Stimulated activated CD4-positive, alpha-beta T cell treated with anti-CD3 and anti-CD28 coated beads, Interleukin-4, amount 100 ng/mL, for 48 hours (primary cell): ENCODE measurements at regions not wholly inside any gene's neighbourhood (a gene's known extent, or its start where the extent isn't known, plus 50 kb on each side); places are given as distances from the start of the nearest gene placed in this dataset.
"Not testable (repeated sequence)": the region's sequence is repeated elsewhere in the genome, so short reads cannot be mapped to it uniquely, and the experiment has no call there.

Source experiments
- DNase-seq, 2 donors: peaks; one replicate each; pipeline ENCODE4 v3.0.0-alpha.2; 2020; ENCODE audit warnings: low read depth in 2 of 2

GRCh38 chr10:28186887-28187578, 115.8 kb downstream of the MPP7 start:
- no peak for DNase-seq

DNA sequence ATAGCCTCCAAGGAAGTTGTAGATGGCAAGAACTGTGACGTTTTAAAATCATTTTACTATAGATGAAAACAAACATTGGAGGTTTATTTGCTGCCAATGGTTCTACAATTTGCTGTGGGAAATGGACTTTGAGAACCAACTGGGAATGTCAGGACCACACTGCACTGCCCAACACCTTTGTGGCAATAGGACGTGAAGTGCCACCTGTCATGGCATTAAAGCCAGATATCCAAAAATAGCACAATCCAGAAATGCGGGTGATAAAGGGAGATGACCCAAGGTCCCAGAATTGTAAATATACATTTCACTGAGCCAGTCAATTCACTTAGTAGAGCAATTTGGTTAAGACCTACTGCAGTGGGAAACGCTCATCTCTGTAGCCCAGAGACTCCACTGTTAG, 116.4 kb downstream of the MPP7 start:
- DNase-seq: no peak

DNA sequence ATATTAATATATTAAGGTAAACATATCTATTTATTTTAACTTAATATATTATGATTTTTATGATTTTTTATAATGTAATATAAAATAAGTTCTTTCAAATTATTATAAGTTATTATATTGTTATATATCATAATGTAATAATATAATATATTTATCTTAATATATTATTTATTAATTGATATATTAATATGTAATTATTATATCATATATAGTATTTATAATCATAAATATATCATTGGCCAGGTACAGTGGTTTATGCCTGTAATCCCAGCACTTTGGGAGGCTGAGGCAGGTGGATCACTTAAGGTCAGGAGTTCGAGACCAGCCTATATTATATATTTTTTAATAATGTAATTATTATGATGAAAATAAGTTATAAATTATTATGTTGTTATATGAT, 118.1 kb downstream of the MPP7 start:
- DNase-seq: no peak

- DNase-seq: no peak
Observed at GRCh38 chr10:28181478-28182096, 121.3 kb downstream of the MPP7 start.

GRCh38 chr10:28180654-28181053, 122.2 kb downstream of the MPP7 start:
- DNase-seq: no peak

GRCh38 chr10:28179743-28180099, 123.1 kb downstream of the MPP7 start:
- no peak for DNase-seq

GRCh38 chr10:28179006-28179742, 123.7 kb downstream of the MPP7 start:
- peak in 1 of 2 donors; percentile 7 for DNase-seq

GRCh38 chr10:28177944-28178637, 124.8 kb downstream of the MPP7 start:
- DNase-seq: no peak

DNA sequence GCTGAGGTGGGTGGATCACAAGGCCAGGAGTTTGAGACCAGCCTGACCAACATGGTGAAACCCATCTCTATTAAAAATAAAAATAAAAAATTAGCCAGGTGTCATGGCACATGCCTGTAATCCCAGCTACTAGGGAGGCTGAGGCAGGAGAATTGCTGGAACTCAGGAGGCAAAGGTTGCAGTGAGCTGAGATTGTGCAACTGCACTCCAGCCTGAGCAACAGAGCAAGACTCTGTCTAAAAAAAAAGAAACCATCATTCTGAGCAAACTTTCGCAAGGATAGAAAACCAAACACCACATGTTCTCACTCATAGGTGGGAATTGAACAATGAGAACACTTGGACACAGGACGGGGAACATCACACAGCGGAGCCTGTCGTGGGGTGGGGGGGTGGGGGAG, 126.4 kb downstream of the MPP7 start:
- DNase-seq: not testable (repeated sequence)

- DNase-seq: no peak
Observed at GRCh38 chr10:28172223-28172610, 130.6 kb downstream of the MPP7 start.

DNA sequence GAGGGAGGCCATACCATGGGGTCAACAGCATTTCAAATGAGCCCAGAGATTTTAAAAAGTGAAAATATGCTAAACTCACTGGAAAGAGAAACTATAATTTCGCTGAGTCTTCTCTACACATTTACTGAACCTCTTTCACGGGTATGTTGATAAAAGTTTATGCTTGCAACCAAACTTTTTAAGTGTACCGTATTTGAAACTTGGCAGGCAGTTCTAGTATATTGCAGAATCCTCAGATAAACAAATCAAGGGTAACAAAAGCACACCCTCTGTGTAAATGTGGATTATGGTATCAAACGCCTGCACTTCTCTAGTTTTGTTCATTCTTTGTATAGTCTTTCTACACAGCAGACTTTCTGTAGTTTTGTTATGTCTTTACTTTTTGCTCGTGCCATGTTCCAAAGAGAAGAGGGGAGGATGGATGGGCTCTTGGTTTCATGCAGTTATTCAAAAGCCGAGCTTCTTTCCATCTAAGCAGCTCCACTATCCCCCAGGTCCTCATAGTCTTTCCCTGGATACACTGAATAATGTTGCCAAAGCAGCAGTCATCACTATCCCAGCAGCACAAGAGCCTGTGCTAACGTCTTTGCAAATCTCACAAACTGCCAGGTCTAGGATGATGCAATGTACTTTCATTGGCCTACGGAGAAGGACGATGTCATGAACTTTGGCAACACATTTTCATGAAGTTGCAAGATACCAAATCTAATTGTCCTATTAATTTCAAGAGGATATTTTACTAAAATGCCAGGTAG, 131.2 kb downstream of the MPP7 start:
- DNase-seq: no peak

GRCh38 chr10:28169525-28169924, 133.3 kb downstream of the MPP7 start:
- no peak for DNase-seq

DNA sequence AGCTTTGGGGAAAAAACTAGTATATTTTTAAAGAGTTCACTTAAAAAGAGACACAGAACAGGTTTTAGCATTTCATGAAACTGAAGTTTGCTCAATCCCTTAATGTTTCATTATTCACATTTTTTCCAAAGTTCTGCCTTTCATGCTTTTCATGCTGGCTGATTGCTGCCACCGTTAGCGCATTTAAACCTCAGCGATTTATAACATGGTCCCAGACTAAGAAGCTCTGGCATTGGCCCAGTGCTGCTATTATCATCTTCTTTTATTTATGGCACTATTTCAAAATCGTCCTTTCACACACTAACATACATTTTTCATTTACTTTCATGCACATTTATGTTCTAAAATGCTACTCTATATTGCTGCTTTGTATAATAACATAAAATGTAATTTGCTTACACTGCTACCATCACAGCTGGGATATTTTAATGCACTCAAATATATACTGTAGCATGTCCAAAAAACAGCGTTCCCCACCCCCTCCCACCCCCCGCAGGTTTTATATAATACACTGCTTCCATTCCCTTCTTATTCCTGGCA, 141.9 kb downstream of the MPP7 start:
- no peak for DNase-seq

DNA sequence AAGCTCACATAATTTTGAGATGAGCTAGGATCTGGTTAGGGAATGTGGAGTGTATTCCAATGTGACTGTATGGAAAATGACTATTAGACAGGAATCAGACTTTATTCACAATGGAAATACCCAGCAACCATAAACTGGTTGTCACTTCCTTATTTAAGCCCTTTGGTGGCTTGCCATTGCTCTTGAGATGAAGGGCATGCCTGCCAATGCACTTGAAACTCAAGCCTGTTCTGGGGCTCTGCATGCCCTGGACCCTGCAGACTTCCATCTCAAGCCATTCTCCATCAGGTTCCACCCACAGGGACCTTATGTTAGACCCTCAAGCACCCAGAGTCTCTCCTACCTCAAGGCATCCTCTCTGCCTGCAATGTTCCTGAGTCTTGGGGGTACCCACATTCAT, 145.5 kb downstream of the MPP7 start:
- DNase-seq: no peak

- DNase-seq: no peak
Observed at GRCh38 chr10:28155726-28156125, 147.1 kb downstream of the MPP7 start.

DNA sequence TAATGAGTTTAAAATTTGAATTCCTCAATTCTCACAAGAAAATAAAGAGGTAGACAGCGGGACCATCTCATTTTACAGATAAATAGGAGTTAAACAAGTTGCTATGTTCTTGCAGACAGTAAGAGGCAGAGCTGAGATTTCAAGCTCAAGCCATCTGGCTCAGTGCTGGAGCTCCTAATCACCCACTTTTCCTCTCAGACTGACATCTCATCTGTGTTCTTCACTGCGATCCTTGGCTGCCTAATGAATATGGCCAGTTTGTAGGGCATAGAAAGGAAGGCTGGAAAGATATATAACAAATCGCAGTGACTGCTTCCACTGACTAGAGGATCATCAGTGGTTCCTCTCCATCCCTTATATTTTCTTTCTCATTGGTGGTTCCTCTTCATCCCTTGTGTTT, 151.2 kb downstream of the MPP7 start:
- DNase-seq: no peak

GRCh38 chr10:28149746-28150145, 150.9 kb upstream of the ODAD2 start:
- no peak for DNase-seq

- no peak for DNase-seq
Observed at GRCh38 chr10:28147706-28148105, 148.8 kb upstream of the ODAD2 start.

DNA sequence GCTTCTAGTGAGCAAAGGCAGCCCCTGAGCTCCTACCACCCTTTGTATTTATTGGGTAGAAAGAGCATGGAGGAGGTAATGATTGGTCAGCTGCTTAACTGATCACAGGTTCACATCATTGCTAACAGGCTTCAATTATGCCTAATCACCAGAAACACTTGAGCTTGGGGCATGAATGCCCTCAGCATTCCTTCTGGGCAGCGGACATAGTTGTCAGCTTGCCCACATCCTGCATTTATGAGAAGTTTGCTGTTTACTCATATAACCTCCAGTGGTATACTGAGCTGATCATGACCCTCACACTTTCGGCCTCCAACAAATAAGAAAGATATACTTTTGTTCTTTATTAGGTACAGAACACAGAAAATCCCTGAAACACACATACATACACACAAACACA, 140.3 kb upstream of the ODAD2 start:
- DNase-seq: no peak

DNA sequence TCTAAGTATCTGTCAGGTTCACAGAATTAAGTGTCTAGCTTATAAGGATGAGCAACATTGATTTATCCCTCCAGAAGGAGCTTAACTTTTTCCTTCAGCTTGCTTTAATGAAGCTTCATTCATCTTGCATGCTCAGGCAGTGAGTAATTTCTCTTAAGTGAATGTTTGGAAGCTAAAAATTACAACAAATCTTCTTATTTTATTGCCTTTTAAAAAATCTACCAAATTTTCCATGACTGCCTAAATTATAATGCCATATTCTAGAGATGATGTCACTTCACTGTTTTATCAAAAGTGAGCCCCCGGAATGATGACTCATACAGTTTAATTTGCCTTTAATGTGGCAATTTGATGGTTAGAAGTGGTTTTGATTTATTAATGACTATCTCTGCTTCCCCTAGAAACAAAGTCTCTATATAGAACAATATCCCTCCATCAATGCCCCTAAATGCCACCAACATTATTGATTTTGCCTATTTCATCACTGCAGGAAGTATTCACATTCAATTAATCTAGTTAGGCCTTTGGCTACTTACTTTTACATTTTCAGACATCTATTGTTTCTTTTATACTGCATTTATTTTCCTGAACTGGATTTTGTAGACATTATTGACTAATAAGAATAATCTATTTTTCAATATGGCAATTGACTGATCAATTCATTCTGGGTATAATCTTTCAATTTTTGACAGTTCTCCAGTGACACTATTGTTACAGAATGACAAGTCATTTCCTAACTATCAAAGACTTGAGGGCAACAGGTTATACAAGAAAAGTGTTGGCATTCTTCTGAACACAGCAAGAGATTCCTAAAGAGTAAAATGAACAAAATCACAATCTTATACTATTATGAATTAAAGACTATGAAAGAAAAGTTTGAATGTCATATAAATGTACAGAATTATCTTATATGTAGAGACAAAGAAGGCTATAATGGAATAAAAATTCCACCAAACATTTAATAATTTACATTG, 139.3 kb upstream of the ODAD2 start:
- no peak for DNase-seq
